GM19463 (cell line): ENCODE measurements at regions not wholly inside any gene's neighbourhood (a gene's known extent, or its start where the extent isn't known, plus 50 kb on each side); places are given as distances from the start of the nearest gene placed in this dataset.

Source experiments
- ATAC-seq: cut with Tn5 transposase; IDR thresholded peaks from one replicate; pipeline ENCODE4 v1.9.1; 2021; ENCODE audit warnings: mild to moderate bottlenecking, moderate library complexity; ENCODE audit not compliant: unreplicated experiment

GRCh38 chr20:7589164-7589563 lies 351.1 kb downstream of the HAO1 start:
- ATAC-seq, result no peak

DNA sequence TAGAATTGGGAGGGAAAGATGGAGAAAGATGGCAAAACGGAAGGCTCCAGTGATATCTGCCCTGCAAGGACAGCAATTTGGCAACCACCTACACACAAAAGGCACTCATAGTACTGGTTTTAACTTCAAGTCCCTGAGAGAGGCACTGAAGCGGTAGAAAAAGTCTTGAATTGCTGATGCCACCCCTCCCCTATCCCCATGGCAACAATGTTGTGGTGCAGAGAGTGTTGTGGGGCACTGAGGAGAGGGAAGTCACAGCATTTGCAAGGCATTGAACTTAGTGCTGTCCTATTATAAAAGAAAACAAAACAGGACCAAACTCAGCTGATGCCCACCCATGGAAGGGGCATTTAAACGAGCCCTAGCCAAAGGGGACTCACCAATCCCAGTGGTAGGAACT lies 343.7 kb downstream of the HAO1 start:
- ATAC-seq, result no peak

- ATAC-seq, result no peak
Observed at GRCh38 chr20:7601431-7601830, 338.8 kb downstream of the HAO1 start.

GRCh38 chr20:7606941-7607340 lies 333.3 kb downstream of the HAO1 start:
- ATAC-seq, result no peak

GRCh38 chr20:7608250-7608649 lies 332.0 kb downstream of the HAO1 start:
- no peak for ATAC-seq

DNA sequence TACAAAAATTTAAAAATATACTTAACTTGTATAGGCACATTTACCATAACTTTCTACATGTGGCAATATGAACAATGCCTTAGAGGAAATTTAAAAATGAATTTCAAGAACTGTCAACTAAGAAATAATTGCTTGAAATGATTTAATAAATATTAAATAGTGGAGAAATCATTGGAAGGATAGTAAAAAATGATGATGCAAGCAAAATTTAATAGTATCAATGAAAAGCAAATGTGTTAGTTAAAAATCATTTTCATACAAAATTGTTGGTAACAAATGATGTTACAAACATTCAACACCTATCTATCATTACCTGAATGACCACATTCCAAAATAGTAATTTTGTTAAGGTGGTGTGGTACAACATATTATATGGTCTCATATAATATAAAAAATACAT lies 331.0 kb downstream of the HAO1 start:
- no peak for ATAC-seq

DNA sequence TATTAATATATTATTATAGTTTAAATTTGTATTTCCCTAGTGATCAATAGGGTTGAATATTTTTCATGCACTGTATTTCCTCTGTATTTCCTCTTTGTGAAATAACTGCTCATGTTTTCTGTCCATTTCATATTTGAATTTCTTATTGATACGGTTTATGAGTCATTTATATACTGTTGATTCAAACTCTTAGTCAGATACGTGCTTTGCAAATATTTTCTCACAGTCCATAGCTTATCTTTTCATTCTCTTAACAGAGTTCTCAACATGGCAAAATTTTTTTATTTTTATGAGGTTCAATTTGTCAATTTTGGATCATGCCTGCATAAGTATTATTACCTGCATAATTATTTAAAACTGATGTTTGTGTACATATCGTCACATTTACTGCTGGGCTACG lies 329.6 kb downstream of the HAO1 start:
- no peak for ATAC-seq

- ATAC-seq, result no peak
Observed at GRCh38 chr20:7617797-7618196, 322.5 kb downstream of the HAO1 start.

DNA sequence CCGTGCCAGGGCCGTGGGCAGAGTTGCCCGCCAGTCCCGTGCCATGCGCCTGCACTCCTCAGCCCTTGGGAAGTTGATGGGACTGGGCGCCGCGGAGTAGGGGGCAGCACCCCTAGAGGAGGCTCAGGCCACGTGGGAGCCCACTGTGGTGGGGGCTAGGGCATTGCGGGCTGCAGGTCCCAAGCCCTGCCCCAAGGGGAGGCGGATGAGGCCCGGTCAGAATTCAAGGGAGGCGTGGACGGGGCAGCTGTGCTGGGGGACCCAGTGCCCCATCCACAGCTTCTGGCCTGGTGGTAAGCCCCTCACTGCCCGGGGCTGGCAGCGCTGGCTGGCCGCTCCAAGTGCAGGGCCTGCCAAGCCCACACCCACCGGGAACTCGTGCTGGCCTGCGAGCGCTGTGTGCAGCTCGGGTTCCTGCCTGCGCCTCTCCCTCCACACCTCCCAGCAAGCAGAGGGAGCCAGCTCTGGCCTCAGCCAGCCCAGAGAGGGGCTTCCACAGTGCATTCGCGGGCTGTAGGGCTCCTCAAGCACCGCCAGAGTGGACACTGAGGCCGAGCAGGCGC lies 317.8 kb downstream of the HAO1 start:
- ATAC-seq, result no peak

DNA sequence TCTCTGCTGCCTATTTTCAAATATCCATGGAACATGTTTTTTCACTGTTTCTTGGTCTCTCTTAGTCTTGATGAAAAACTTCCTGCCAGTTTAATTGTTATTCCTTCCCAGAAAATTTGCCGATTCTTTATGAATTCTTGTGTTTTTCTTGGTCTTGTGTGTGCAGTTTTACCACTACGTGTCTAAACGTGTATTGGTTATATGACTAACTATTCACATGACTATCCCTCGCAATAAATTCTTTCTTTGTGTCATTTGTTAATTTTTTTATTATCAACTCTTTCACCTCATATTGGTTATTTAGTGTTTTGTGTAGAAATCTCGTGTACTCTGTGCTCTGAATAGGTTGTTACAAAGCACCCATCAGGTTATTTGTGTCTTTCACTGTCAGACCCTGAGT lies 315.4 kb downstream of the HAO1 start:
- ATAC-seq, result no peak

- no peak for ATAC-seq
Observed at GRCh38 chr20:7627734-7628663, 312.3 kb downstream of the HAO1 start.

GRCh38 chr20:7629880-7630279 lies 310.4 kb downstream of the HAO1 start:
- no peak for ATAC-seq

DNA sequence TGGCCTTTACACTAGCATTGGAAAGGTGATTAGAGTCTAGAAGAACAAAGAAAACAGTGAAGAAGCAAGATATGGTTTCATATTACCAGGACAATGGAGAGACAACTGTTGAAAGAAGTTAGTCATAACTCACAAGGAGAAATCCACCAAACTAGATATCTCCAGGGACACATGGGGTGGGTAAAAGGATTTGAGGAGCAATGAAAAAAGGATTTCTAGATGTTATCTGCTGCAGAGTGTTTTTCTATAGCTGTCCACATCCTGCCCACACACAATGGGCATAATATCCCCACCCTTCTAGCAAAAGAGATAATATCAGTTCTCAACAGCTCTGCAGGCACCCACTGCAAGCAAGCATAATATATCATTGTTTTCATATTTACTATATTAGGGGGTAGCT lies 303.1 kb downstream of the HAO1 start:
- no peak for ATAC-seq

- no peak for ATAC-seq
Observed at GRCh38 chr20:7650086-7650879, 290.0 kb downstream of the HAO1 start.

- ATAC-seq, result no peak
Observed at GRCh38 chr20:7654231-7654630, 286.0 kb downstream of the HAO1 start.

DNA sequence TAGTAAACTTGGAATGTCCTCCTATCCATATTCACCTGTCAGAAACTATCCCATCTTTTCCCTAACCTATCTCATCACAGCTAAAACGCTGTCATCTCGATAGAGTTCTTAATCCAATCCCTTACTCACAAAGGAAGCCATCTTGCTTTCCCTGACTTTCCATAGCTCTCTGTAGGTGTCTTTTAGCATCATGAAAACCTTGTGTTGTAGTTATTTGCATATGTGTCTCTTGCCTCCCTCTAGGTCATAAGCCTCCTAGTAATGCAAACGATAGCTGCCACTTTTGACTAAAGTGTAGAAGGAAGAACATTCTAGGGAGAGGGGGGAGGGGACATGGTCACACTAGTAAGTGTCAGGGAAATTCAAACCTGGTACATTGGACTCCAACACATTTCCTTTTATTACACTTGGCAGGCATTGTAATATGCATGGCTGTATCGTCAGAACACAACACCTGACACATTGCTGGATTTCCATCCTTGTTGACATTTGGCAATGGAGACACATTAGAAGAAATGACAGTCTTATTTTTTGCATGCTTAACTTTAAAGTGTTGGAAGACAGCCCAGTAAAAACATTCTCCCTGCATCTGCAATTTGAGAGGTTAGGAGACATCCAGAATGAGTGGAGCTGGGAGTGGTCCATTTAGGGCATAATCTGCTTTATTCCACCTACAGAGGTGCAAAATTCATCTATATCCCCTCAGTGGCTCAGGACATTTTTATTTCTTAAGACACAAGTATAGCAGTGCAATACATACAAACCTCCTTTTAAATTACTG lies 283.4 kb downstream of the HAO1 start:
- ATAC-seq, result no peak

DNA sequence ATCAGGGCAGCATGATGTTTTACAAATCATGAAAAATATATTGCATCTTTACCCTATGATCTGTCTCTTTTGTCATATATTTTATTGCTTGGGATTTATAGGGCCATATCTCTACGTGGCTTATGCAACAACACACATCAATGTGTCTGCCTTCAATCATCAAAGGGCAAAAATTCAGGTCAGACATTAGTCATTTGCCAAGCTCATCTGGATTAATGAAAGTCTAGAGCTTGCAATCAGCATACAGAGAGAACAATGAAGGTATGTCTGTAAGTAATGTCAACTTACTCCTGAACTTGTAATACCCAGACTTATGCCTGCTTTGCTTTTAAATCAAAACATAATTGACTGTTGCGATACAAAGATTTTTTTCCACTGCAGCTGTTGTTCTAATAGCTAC lies 282.7 kb downstream of the HAO1 start:
- ATAC-seq, result no peak

GRCh38 chr20:7660165-7660564 lies 280.1 kb downstream of the HAO1 start:
- no peak for ATAC-seq

DNA sequence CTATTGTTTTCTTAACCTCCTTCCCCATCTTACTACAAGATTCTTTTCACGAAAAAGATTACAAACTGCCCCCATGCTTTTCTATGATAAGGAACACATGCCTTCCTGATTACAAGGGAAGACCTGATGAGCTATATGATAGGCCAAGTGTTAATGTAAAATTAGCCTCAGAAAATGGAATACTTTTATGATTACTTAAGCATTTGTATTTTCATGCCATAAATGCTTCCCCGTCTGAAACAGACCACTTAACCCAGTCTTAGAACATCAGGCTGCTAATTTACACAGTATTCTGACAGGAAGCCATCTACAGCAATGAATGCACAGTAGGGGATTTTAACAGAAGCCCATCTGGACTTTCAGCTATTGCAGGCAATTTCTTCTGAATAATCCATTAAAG lies 274.9 kb downstream of the HAO1 start:
- no peak for ATAC-seq

- no peak for ATAC-seq
Observed at GRCh38 chr20:7667194-7667593, 273.1 kb downstream of the HAO1 start.

DNA sequence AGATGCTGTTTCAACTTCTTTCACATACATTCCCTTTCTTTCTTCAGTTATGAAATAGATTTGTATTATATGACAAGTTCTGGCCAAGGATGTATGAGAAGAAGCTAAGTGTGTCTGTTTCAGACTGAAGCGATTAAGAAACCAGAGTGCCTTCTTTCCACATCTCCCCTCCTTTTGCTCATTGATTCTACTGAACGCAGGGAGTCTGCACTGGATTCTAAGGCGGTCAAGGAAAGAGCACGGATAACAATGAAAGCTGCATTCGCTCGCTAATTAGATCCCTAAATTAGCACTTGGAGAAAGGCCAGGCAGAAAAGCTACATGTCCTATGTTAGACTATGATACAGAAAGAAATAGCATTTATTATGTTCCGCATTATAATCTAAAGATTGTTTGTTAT lies 267.7 kb downstream of the HAO1 start:
- no peak for ATAC-seq
